ENCODE measurements at regions not wholly inside any gene's neighbourhood (a gene's known extent, or its start where the extent isn't known, plus 50 kb on each side); places are given as distances from the start of the nearest gene placed in this dataset.

DNA sequence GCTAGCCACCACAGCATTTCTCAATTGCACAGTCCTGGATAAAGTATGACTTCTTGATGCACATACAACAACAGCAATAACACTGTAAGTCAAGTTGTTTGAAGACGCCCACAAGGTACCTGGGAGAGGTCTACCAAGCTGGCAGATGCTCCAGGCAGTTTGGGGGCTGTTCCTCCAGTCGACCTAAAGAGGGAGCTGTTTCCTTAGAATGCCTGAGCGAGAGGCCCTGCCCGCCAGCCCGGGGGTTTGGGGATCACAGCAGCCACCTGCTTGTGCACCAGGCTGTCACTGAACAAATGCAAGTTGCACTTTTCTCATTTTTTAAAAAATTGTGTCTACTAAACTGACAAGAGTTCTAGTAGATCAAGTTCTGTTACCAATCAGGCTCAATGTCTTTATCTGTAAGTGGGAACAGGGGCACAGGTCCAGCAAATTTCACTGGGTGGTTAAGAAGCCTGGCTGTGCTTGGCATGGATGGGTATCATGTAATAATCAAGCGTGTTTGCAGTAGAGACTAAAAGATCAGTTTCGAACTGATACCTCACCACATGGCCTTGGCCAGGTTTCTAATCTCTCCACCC is 193.8 kb upstream of the ADO start:
- Histone ChIP-seq H3K9me3 (no peaks in the 10 kb centered on the region), H3K27me3 (no peaks in the 10 kb centered on the region), H3K27ac (no peak overlapping the region), H3K4me1 (no peaks in the 10 kb centered on the region), H3K4me3 (no peak overlapping the region), H3K36me3 (no peaks in the 10 kb centered on the region)
- TF ChIP-seq POLR2A (IDR thresholded peaks at IDR 0.05) (no peak), CTCF (IDR thresholded peaks at IDR 0.05) (peak; percentile 56 to 75 (median 66)), EP300 (IDR thresholded peaks at IDR 0.05) (no peak)
- no peak for DNase-seq (ENCODE audit: low spot score in 2 of 2)
- 31 to 35% methylated on average over 7 of the region's 7 CpGs for WGBS, 2 donors

DNA sequence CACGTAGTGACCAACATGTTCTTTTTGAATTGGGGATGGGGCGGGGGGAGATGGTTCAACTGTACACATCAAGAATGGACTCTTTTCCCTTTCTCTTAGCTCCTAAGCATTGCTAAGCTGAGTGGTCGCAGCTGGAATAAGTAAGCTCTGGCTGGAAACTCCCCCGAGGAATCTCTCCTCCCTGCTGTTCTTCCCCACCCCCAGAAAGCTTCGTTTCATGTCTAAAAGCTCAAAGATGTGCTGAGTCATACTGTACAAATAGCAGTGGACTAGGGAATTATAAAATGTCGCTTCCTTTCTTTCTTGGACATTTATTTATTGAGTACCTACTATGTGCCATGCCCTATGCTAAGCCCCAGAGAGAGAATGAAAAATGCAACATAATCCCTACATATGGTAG is 191.1 kb upstream of the ADO start:
- DNase-seq (ENCODE audit: low spot score in 2 of 2): no peak
- Histone ChIP-seq H3K27me3 (no peaks in the 10 kb centered on the region), H3K4me1 (no peaks in the 10 kb centered on the region), H3K36me3 (no peaks in the 10 kb centered on the region), H3K4me3 (no peak overlapping the region), H3K9me3 (no peaks in the 10 kb centered on the region), H3K27ac (no peak overlapping the region)
- WGBS, 2 donors: 43 to 58% methylated on average over 6 of the region's 6 CpGs
- TF ChIP-seq CTCF (IDR thresholded peaks at IDR 0.05) (no peak), POLR2A (IDR thresholded peaks at IDR 0.05) (no peak), EP300 (IDR thresholded peaks at IDR 0.05) (no peak)

- TF ChIP-seq CTCF (IDR thresholded peaks at IDR 0.05) (no peak), EP300 (IDR thresholded peaks at IDR 0.05) (no peak), POLR2A (IDR thresholded peaks at IDR 0.05) (no peak)
- Histone ChIP-seq H3K4me1 (no peaks in the 10 kb centered on the region), H3K27ac (no peak overlapping the region), H3K27me3 (no peaks in the 10 kb centered on the region), H3K4me3 (no peak overlapping the region), H3K36me3 (no peaks in the 10 kb centered on the region), H3K9me3 (no peaks in the 10 kb centered on the region)
- 97 to 100% methylated on average over 1 of the region's 1 CpG for WGBS, 2 donors
- no peak for DNase-seq (ENCODE audit: low spot score in 2 of 2)
Measured at GRCh38 chr10:62613859-62614258, 190.7 kb upstream of the ADO start.

DNA sequence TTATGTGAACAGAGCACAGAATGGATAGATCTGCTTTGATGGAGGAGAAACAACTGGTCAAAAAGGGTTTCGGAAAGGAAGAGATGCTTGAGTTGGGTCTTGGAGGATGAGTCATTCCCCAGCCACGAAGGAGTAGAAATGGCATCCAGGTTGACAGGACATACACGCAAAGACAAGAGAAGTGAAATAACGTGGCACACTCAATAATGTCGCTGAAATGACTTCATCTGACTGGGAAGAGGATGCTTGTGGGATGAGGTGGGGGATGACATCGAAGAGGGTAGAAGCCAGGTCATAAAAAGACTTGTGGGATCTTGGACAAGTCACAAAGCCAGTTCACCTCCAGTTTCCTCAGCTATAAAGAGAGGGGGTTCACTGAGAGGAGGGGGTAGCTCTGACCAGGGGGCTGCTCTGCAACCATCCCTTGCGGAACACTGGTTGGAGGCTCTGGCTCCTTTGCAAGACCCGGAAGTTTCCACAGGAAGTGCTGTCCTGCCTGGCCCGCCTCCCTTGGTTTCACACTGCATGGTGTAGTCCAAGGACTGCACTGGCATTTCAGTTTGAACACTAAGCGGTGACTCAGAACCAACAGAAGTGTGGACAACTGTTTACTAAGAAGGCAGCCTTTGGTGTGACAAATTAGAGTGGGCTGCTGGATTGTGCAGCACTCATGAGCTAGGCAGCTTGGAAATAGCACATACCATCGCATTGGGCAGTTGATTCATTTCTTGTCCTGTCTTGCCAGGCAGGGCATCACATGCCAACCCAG is 189.9 kb upstream of the ADO start:
- no peaks in the 10 kb centered on the region for H3K4me1 ChIP-seq
- WGBS, 2 donors: 68 to 82% methylated on average over 11 of the region's 11 CpGs
- no peaks in the 10 kb centered on the region for H3K36me3 ChIP-seq
- DNase-seq (ENCODE audit: low spot score in 2 of 2): no peak
- peak overlapping the region in 2 of 4 donors; percentile 44 to 51 for H3K27ac ChIP-seq
- H3K4me3 ChIP-seq: no peak overlapping the region
- TF ChIP-seq EP300 (IDR thresholded peaks at IDR 0.05) (peak in 1 of 2 donors; percentile 7), POLR2A (IDR thresholded peaks at IDR 0.05) (no peak), CTCF (IDR thresholded peaks at IDR 0.05) (no peak)
- no peaks in the 10 kb centered on the region for H3K9me3 ChIP-seq
- H3K27me3 ChIP-seq: no peaks in the 10 kb centered on the region

- Histone ChIP-seq H3K27ac (no peak overlapping the region), H3K27me3 (no peaks in the 10 kb centered on the region), H3K4me1 (no peaks in the 10 kb centered on the region), H3K36me3 (no peaks in the 10 kb centered on the region), H3K9me3 (no peaks in the 10 kb centered on the region), H3K4me3 (no peak overlapping the region)
- DNase-seq (ENCODE audit: low spot score in 2 of 2): no peak
- TF ChIP-seq CTCF (IDR thresholded peaks at IDR 0.05): no peak
- TF ChIP-seq EP300 (IDR thresholded peaks at IDR 0.05): no peak
- TF ChIP-seq POLR2A (IDR thresholded peaks at IDR 0.05): no peak
- 84 to 94% methylated on average over 2 of the region's 2 CpGs for WGBS, 2 donors
Measured at GRCh38 chr10:62616885-62617590, 187.5 kb upstream of the ADO start.

Measured in tibial nerve (tissue), 4 donors.